GM19452 (cell line): ENCODE measurements at regions not wholly inside any gene's neighbourhood (a gene's known extent, or its start where the extent isn't known, plus 50 kb on each side); places are given as distances from the start of the nearest gene placed in this dataset.
"Not testable (repeated sequence)": the region's sequence is repeated elsewhere in the genome, so short reads cannot be mapped to it uniquely, and the experiment has no call there.

Source experiments
- ATAC-seq: cut with Tn5 transposase; IDR thresholded peaks from one replicate; pipeline ENCODE4 v1.9.1; 2021; ENCODE audit not compliant: unreplicated experiment

- no peak for ATAC-seq
Measured at GRCh38 chr12:38477340-38478090, 160.9 kb downstream of the ALG10B start.

GRCh38 chr12:38480594-38480993 lies 164.0 kb downstream of the ALG10B start:
- ATAC-seq: no peak

GRCh38 chr12:38484821-38485449 lies 168.4 kb downstream of the ALG10B start:
- no peak for ATAC-seq

DNA sequence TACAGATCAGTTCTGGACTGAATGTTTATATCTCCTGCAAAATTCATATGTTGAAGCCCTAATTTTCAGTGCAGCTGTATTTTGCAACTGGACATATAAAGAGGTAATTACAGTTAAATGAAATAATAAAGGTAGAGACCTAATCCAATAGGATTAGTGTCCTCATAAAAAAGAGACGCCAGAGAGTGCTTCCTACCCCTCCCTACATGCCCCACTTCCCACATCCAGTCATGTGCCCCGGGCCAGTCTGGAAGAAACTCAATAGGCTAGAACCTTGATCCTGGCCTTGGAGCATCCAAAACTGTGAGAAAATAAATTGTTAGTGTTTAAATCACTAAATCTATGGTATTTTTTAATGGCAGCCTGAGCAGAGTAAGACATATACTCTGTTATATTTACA lies 172.3 kb downstream of the ALG10B start:
- no peak for ATAC-seq

GRCh38 chr12:38490073-38490472 lies 173.5 kb downstream of the ALG10B start:
- no peak for ATAC-seq

DNA sequence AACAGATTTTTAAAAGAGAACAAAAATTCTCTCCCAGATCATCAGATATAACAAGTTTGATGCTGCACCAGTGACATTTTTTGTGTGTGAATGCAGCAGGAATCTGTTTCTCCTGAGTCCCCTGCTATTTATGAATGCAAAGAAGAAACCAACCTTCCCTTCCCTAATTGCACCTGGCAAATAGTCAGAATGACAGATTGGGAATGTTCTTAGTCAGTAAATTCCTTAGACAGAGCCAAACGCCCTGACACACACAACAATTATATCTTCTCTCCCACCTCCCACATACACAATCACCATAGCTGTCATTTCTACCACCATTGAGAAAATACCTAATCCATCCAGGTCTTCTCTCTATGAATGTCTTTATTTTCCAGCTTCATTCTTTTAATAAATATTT lies 174.4 kb downstream of the ALG10B start:
- no peak for ATAC-seq

- ATAC-seq: no peak
Measured at GRCh38 chr12:38501481-38501880, 184.9 kb downstream of the ALG10B start.

- ATAC-seq: no peak
Measured at GRCh38 chr12:38501991-38502390, 185.4 kb downstream of the ALG10B start.

DNA sequence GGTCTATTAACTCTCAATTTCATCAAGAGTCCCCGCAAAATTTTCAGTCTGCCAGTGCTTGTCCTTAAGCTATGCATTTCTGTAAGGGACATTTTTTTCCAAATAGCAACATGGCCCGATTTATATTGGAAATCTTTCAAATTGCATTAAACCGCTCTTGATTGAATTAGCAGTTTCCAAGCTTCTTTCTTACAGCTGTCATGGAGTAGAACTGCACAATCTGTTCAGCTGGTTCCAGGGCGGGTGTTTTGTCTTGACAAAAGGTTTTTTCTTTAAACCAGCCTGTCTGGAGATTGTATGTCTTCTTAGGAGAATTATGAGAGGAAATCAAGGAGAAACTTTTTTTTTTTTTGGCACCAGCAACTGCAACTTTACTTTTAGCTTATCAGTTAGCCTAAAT lies 185.8 kb downstream of the ALG10B start:
- ATAC-seq: no peak

DNA sequence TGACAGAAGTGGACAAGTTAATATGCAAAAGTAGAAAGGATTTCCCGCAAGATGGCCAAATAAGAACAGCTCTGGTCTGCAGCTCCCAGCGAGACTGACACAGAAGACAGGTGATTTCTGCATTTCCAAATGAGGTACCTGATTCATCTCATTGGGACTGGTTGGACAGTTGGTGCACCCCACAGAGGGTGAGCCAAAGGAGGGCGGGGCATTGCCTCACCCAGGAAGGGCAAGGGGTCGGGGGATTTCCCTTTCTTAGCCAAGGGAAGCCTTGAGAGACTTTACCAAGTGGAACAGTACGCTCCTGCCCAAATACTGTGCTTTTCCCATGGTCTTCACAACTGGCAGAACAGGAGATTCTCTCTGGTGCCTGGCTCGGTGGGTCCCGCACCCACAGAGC lies 191.3 kb downstream of the ALG10B start:
- no peak for ATAC-seq

DNA sequence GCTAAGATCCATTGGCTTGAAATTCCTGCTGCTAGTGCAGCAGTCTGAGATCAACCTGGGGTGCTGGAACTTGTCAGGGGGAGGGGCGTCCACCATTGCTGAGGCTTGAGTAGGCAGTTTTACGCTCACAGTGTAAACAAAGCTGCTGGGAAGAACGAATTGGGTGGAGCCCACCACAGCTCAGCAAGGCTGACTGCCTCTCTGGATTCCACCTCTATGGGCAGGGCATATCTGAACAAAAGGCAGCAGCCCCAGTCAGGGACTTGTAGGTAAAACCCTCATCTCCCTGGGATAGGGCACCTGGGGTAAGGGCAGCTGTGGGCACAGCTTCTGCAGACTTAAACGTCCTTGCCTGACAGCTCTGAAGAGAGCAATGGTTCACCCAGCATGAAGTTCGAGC lies 191.7 kb downstream of the ALG10B start:
- no peak for ATAC-seq

DNA sequence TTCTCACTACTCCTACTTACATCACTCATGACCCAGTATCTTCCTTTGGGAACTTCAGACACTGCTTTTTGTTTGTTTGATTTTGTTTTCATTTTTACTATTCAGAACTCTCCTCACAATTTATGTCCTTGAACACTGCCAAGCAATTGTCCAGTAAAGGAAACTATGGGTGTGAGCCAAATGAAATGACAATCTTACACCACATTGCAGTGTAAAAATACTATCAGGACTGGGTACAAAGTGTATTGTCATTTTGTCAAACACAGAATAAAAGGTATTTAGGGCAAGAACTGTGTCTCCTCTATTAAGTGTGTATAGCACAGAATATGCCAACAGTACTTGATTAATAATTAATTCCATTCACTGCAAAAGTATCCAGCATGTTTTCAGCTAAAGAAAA lies 199.3 kb downstream of the ALG10B start:
- no peak for ATAC-seq

DNA sequence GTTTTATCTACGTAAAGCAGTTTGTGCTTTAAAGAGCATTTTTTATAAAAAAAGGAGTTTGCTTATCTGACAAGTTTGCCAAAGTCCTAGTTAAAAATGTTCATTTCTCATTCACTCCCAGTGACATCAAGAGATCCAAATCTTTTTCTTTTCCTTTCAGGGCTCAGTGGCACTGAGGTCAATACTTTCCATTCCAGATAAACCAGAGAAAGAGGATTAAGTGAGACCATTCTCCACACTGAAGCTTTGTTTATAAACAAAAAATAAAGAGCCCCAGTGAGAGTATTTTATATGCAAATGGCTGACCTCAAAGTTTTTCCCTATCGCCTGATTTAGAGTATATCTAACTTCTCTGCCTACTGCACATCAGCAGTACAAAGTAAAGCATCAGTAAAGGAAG lies 199.8 kb downstream of the ALG10B start:
- ATAC-seq: no peak

DNA sequence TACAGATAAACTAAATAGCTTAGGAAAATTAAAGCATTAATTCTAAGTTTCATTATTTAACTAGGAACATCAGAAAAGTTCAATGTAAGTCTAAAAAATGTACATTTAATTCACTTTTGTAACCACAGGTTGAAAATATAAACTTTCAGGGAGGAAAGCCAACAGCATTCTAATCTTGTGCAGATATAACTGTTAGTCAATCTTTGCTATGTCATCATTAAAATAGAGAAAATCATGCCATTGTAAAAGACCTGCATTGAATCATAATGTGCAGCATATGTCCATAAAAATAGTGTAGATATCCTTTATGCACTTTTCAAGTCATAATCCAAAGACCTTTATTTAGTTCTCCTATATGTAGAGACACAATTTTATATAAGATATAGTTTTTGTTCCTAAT lies 207.3 kb downstream of the ALG10B start:
- no peak for ATAC-seq

- no peak for ATAC-seq
Measured at GRCh38 chr12:38527631-38528030, 211.1 kb downstream of the ALG10B start.

DNA sequence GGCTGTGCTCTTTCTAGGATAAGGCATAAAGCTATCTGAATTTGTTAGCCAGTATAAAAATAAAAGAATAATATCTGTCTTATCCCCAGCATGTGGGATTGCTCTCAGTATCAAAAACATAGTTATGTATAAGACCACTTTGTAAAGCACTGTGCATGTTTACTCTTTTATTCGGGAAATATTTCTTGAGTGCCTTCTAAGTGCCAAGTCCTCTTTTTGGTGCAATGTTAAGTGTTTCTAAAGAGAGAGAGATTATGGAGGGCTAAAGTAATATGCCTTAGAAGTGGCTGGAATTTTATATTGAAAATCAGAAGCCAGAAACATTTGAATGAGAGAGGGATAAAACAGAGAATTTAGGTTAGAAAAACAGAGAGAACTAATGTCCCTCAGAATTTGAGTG lies 212.0 kb downstream of the ALG10B start:
- no peak for ATAC-seq

DNA sequence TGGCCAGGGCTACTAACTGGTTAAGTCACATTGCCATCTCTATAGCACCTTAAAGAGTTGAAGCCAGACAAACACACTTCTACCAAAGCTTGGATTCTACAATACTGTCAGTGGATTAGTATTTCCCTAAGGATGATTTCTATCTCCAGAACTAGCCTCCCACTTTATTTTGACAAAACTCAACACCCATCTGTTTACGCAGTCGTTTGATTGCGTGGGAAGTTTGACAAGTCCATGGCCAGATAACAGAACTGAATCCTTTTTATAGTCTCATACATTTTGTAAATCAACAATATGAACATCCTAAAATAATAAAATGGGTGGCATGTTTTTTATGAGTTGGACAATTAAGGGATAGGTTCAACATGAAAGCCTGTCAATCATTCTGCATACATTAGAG lies 212.7 kb downstream of the ALG10B start:
- not testable (repeated sequence) for ATAC-seq

GRCh38 chr12:38538319-38538718 lies 221.7 kb downstream of the ALG10B start:
- ATAC-seq: no peak

DNA sequence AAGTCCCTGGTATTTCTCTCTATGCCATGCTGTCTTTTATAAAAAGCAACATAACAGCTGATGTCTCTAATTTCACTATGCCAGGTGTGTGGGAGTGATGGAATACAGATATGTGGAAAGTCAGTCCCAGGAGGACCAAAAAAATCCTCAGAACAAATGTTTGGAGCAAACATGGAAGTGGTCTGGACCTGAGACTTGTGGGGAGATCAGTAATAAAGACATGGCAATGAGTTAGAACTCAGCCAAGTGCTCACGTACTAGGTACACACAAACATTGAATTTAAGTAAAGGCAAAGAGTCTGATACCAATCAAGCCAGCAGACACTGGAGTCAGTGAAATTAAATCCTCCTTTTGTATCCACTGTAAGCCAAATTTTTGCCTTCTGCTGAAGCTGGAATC lies 223.6 kb downstream of the ALG10B start:
- no peak for ATAC-seq

DNA sequence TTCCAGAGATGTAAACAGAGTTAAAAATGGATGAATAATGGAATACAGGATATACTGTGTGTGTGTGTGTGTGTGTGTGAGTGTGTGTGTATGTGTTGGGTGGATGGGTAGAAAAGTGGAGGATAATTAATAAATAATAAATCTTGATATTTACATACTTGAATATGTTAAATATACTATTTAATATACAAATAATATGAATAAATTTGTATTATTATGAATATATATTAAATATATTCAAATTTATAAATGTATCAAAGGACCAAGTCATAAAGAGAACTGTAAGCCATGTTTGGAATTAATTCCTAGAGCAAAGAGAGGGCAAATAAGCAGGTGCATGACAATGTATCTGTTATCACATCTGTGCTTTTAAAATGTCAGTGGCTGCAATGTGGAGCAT lies 225.3 kb downstream of the ALG10B start:
- no peak for ATAC-seq

DNA sequence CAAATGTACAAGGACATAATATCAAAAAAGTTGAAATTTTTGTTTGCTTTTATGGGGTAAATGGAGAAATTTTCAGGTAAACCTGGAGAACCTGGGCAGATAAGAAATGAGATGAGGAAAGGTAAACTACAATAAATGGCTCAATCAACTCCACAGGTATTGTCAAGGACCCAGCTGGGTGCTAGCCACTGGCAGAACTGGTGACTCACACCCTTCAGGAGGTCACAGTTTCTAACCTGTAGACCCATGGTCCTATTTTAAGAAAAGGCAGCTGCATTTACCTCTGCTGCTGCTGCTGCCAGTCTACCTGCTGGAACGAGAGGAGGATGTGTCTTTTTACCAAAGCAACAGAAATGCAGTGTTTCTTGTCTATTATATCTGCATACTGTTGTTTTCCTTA lies 226.6 kb downstream of the ALG10B start:
- ATAC-seq: no peak

- ATAC-seq: no peak
Measured at GRCh38 chr12:38544330-38545066, 227.9 kb downstream of the ALG10B start.
